SIG-M5 treated with dmso at 0.1 percent for 504 hours (cell line): ENCODE measurements at regions not wholly inside any gene's neighbourhood (a gene's known extent, or its start where the extent isn't known, plus 50 kb on each side); places are given as distances from the start of the nearest gene placed in this dataset.

ENCODE experiments used
- DNase-seq: peaks from one replicate; lab custom pipeline; 2025; ENCODE audit not compliant: unreplicated experiment; lab: John Stamatoyannopoulos, UW

DNA sequence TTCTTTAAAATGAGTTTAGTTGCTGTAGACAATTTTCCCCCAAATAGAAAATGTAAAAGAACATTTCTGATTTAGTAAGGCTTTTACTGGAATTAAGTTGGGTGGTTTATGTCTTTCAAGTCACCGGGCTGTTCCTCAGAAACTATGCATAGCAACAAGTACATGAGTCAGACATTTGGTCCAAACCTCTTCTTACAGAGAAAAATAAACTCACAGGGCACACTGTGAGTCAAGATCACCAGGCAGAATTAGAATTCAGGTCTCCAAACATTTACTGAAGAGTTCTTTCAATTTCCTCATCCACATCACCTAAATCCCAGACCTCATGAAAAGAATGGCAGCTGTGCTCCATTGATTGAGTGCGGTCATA is 476.1 kb upstream of the SOX5 start:
- DNase-seq, result no peak

DNA sequence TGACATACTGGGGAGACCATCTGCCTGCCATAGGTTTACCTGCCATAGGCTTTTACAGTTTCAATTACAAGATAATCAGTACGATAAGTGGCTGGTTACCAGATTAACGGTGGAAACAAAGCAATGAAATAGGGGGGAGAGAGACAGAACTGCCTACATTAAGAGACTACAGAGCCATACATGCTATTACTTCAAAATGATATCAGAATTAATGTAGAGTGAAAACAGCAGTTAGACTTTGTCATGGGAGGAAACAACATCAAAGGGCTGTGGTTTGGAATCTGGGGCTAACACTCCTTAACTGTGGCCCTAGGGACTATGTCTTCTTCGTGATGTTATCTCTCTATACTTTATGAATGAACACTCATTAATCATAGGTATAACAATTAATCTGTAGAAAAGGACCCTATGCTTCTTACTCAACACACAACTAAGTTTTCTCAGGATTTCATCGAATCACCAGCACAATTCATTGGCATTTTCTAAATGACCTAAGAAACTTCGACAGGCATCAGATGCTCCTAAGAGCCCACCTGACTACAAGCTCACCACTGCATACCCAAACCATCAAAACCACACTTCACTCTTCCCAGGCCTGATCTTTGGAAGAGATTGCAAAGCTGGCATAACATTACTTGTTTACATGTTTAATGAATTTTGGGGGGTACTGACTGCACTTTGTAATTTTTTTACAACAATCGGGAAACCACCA is 475.6 kb upstream of the SOX5 start:
- DNase-seq, result no peak

DNA sequence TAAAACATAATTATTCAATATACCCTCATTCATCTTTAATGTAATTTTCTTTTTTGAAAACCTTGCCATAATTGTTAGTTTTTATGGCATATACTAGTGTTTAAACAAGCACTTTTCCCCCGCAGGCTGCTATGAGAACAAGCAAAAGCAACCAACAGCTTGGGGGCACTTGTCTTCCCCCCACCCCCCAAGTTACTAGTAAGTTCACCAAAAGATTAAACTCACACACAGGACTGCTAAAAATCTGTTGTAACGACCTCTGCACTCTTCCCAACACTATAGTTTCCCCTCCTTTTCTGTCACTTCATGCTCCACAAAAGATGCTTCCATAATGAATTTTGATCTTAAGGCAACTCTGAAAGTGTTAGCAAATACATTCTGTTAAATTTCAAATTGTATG is 474.9 kb upstream of the SOX5 start:
- DNase-seq, result no peak

DNA sequence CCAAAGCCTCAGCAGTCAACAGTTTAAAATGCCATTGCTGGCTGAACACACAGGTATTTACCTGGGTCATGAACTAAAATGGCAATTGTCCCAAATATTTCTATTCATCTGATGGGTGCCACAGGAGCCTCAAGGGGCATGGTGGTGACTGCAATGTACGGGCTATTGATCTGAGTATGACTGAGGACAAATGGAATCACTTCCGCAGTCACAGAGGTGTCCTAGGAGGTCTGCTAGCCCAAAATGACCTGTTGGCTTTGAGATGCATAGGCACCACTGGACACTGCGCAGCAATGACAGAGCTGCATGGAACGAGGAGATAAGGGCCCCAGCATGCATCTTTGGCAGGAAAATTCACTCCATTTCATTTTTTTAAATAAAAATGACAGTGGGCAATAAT is 474.1 kb upstream of the SOX5 start:
- no peak for DNase-seq

DNA sequence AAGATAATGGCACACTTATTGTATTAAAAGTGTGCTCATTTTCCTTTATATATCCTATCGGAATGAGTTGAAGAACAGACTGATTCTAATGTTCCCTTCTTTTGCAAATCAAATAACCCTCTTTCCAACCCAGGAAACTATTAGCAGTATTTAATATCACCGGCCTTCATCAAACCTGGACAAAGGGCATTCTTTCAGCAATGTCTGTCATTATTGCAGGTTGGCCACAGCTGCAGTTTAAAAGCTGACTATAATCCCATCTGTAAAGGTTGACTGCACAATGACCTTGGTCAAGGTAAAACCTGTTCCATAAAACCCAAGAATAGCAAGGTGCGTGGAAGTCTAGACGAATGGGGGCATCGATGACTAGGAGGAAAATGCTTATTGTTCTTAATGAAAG is 472.3 kb upstream of the SOX5 start:
- no peak for DNase-seq

DNA sequence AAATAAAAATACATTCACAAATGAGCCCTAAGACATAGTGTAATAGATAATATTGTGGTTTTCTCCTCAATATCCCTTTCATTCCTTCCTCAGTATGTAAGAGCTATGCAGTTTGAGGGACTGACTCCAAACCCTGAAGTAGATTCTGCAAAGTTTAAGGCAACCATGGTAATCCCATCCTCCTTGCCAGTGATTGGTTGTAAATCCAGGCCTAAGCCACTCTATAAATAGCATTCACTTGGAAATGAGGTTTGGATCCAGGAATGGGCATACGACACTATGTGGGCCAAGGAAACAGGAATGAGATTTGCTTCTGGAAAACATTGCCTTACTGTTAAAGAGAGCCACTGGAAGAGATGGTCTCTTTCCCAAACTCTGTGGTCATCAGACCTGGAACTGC is 468.7 kb upstream of the SOX5 start:
- no peak for DNase-seq

DNA sequence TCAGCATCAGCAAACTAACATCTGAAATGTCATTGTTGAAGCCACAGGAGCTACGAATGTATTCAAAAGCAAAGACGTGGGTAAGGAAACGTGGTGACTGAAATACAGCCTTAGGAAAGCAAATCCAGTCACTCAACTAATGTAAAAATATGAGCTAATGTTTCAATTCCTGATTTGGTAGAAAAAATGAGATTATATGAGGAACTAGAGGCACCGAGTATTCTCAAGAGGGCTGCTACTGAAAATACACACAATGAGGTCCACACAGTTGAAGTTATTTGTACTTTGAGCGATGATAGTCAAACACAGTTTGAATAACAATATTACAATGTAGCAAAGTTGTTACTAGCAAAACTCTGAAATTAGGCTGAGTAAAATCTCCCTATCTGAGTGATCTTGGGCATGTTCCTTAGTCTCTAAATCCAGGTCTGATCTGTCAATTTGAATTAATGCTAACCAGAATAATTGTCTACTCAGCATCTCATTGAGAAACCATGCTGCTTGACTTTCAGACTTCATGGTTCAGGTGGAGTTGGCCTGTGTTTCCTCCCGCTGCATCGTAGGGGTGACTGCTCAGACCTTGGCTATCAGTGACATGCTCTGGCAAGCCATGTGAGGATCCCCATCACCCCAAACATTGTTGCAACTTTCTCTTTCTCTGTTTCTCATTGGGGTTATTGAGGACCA is 467.1 kb upstream of the SOX5 start:
- DNase-seq, result no peak

DNA sequence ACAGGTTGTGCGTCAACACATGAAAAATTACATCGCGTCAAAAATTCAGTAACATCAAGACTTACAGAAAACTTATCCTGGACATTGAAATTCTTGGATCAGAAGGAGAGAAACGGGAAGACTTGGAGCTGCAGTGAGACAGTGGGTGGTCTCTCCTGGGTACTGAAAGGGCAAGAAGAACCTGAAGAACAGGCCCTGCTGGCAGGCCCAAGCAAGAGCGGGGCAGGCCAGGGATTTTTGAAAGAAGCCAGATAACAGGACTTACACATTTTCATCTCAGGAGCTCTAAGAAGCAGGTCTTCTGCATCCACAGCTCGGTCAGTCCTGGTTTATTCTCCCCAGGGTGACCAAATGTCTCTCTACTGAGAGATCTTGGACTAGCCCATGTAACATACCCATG is 466.5 kb upstream of the SOX5 start:
- no peak for DNase-seq

DNA sequence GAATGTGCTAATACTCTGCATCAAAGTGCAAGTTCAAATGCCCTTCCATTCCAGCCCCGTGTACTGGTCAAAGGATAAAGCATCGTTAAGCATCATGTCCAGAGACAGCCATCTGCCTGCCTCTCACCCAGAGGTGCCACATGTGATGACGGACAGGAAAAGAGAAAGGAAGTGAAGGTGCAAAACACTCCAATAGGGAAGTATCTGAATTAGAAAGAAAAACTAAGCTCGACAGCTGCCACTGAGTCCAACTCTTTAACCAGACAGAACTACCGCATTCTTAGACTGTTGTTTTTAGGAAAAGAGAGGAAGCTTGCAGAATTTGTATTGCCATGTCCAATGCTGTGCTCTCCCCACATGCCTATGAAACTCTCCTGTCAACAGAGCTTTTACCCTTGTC is 465.0 kb upstream of the SOX5 start:
- DNase-seq, result no peak

DNA sequence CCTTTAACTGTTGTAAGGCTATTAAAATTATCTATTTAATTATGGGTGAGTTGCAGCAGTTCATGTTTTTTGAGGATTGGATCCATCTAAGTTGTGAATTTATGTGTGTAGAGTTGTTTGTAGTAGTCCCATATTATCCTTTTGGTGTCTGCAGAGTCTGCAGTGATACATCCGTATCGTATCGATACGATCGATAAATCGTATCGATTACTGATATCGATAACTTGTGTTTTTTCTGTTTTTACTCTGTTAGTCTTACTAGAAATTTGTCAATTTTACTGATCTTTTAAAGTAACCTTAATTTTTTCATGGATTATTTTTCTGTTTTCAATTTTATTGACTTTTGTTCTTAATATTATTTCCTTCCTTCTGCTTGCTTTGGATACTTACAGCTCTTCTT is 462.5 kb upstream of the SOX5 start:
- DNase-seq, result no peak

DNA sequence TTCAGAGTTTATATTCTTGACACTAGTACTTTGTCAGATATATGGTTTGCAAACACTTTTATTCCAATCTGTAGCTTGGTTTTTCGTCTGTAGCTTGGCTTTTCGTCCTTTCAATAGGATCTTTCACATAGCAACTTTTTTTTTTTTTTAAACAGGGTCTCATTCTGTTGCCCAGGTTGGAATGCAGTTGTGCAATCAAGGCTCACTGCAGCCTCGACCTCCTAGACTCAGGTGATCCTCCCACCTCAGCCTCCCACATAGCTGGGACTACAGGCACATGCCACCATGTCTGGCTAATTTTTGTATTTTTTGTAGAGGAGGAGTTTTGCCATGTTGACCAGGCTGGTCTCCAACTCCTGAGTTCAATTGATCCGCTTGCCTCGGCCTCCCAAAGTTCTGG is 460.4 kb upstream of the SOX5 start:
- DNase-seq, result no peak

DNA sequence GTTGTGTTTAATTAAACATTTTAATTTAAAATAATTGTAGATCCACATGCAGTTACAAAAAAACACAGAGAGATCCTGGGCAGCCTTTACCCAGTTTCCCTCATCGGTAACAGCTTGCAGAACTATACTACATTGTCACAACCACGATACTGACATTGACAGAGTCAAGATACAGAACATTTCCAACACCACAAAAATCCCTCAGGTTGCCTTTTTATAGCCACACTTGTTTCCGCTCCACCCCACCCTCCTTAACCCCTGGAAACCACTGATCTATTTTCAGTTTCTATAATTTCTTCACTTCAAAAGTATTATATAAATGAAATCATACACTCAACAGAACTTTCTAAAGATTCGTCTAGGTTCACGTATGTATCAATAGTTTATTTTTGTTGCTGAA is 458.8 kb upstream of the SOX5 start:
- DNase-seq, result no peak

DNA sequence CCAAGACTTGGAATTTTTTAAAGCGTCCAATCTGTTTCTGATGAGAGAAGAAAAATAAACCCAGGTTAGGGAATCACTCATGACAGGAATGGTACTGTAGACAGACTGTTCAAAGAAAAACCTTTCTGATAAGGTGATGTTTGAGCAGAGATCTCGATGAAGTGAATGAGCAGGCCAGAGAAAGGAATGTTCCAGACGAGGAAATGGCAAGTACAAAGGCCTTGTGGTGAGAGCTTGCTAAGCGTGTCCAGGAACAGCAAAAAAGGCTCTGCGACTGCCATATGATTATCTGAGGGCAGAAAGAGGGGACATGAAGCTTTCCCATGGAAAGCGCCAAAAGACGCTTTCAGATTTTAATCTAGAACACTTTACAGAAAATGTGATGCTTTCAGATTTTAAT is 458.4 kb upstream of the SOX5 start:
- DNase-seq, result no peak

DNA sequence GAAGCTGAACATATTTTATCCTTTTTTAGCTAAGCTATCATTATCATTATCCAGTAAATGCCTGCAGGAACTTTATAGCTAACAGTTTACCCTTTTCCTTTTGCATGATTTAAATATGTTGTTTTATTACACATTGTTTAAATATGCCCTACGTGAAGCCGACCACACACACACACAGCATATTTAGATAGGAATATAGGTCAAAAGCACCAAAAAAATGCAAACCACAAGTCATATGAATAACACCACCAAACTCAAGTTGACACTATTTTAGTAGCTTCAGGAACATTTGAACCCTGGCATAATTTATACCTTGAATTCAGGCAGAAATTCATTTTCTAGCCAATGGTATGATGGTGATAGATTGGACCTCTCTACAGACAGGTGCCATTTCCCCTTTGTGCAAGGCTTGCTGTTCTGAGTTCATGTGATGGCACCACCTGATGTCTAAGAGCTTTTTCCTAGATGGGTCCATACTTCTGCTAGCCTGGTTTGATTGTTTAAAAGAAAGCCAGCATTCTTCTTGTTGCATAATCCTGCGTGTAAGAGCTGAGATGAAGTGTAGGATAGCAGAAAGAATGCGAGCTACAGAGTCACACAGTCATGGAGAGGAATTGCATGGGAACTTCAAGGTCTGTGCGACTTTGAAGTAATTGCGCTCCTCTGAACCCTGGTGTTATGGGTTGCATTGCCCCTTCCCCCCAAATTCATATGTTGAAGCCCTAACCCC is 454.8 kb upstream of the SOX5 start:
- DNase-seq, result no peak

DNA sequence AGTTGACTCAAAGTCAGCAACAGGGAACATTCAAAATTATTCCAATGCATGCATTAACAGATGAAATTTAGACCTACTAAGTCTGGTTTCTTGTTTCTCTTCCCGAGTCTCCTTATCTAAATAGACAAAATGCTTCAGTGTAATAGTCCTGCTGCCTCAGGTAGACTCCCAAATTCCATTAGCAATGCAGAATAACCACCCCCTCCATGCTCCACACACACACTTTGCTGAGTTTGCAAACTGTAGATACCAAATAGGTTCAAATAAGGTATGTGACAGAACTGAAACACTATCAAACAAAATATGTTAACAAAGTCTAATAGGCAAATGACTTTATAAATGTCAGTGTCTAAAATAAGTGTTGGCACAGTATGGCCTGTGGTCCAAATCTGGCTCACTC is 451.1 kb upstream of the SOX5 start:
- DNase-seq, result no peak

DNA sequence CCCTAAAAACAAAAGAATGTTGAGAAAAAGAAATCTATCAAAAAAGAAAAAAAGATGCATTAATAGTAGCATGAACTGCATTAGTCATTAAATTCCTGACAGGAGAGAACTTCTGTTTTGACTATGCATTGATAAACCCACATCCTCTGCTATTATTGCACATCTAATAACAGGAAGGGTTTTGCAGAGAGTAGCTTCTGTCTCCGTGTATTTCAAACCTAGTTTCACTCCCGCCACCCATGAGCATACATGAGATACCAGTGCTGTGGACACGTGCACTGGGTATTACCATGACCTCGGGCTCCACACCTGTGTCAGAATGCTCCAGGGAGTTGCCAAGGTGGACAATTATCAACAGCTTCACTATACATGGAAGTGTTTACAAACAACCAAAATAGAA is 449.1 kb upstream of the SOX5 start:
- no peak for DNase-seq

DNA sequence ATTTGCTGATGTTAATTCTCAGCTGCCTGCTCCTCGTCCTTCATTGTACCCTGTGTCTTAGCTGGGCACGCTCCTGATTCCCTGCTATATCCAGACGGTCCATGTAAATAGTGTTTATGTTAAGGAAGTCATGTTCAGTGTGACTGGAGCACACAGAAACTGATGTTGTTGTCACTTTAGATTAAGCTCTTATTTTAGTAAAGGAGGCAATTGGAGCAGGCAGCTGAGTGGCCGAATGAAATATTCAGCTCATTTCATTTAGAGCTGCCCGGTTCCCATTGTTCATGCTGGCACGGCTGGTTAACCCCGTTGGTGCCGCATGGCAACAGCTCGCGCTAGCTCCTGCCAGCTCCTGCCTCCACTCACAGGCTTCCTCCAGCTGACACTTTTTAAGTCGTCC is 446.8 kb upstream of the SOX5 start:
- no peak for DNase-seq

DNA sequence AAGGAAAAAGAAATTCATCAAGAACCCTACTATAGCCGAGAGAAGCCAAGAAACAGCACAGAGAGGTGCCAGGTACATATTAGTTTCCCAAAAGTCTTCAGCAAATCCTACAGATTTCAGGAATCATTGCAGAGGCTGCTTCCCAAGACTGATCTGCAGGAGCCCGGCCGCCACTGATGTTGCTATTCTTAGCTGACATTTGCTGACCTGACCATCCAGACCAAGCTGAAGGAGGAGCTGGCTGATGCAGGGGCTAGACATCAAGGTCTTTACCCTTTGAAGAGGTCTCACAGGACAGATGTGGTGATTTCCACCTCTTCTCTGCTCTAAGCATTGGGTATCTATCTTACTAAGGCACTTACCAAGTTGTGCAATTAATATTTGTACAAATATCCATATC is 444.8 kb upstream of the SOX5 start:
- no peak for DNase-seq

DNA sequence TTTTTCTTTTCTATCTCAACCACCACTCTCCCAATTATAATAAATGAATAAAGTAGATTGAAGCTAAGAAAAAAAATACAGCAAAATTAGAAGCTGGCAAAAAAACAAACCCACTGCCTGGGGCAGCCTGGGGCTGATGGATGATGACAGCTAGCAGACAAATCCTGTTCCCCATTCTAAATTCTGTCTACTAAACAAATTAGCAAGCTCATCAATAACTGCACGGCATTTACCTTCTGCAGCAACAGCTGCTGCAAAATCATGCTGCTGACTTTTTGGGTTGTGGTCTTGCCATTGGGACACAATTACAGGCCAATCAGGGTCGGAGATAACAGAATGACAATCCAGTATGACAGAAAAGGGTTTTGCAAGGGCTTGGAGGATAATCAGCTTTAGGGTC is 443.6 kb upstream of the SOX5 start:
- no peak for DNase-seq

DNA sequence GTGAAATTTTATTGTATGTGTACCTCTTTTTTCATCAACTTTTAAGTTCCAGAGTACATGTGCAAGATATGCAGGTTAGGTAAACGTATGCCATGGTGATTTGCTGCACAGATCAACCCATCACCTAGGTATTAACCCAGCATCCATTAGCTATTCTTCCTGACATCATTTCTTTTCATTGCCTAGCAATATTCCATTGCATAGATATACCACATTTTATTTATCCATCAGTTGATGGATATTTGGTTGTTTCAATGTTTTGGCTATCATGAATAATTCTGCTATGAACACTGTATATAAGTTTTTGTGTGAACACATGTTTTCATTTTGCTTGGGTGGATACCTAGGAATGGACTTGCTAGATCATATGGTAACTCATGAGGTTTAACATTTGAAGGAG is 439.9 kb upstream of the SOX5 start:
- no peak for DNase-seq

DNA sequence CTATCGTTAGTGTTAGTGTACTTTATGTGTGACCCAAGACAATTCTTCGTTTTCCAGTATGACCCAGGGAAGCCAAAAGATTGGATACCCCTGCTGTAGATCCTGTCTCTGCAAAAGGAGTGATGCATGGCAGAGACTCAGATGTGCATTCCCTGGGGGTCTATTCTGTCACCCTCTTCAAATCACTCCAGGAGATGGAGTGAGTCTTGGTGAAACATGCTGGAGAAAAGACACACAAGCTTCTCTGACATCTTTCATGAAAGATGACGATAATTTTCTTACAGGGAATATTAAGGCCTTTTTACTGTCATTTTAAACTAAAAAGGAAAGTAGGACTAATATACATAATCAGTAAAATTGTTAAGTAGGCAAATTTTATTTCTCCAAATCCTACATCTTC is 437.9 kb upstream of the SOX5 start:
- no peak for DNase-seq

DNA sequence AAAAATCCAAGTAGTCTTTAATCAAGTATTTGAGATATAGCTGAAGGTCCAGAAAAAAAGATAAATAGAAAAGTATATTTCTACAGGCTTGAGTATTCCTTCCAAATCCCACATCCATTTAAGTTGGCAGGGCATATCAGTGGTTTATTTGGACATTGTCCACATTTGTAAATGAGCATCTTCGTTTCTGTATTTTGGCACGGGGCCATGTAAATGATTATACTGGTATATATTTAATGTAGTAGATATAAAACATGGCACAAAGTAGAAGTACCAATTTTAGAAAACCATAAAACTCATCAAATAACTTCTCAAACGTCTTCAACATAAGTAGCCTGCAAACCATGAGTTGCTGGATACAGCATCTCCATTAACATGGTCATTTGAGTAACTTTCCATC is 437.4 kb upstream of the SOX5 start:
- no peak for DNase-seq

DNA sequence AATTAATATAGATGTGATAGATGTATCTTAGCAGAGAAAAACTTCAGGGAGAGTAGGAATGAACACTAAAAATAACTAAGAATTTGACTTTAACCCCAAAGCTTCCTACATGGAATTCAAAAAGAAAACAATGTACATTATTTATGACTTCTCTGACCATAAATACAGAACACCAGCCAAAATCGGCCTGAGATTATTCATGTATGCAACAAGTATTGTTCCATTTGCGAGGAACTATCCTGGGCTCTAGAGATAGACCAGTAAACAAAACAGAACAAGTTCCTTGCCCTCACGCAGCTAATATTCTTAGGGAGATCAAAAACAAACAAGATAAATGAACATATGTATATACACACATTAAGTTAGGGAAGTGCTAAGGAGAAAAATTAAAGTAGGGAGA is 432.3 kb upstream of the SOX5 start:
- DNase-seq, result no peak
